PC-3 (cell line): ENCODE measurements at regions not wholly inside any gene's neighbourhood (a gene's known extent, or its start where the extent isn't known, plus 50 kb on each side); places are given as distances from the start of the nearest gene placed in this dataset.

Experiments
- ATAC-seq: fragments of 200-7000 bp; cut with Tn5 transposase; 2 replicates; pipeline ENCODE4 v1.9.1; 2020; ENCODE audit warnings: mild to moderate bottlenecking, moderate library complexity
- BruUV-seq: library from RNA; stranded (reverse); fragments of 400-500 nt; replicated peaks from 2 replicates; lab custom pipeline; 2021; lab: Mats Ljungman, UMichigan
- CTCF ChIA-PET: fragments of 300-600 bp; sonication (Branson Sonifier 250); formaldehyde crosslinking; loops from one replicate; lab custom pipeline; 2022; ENCODE audit warnings: antibody characterized with exemption; lab: Charles Lee
- POLR2A ChIA-PET: fragments of 300-600 bp; sonication (Branson Sonifier 250); formaldehyde crosslinking; loops from one replicate; lab custom pipeline; 2022; ENCODE audit warnings: antibody characterized with exemption; ENCODE audit not compliant: unreplicated experiment; lab: Charles Lee
- DNase-seq: peaks from one replicate; pipeline ENCODE4 v3.0.0-alpha.2; 2015
- H2AFZ ChIP-seq: fragments of 300-600 bp; sonication (generic); 2 replicates; pipeline ENCODE4 v1.6.0; 2016; ENCODE audit warnings: antibody characterized with exemption, low read length
- H3F3A ChIP-seq: fragments of 300-600 bp; sonication (generic); one replicate; pipeline ENCODE4 v1.6.0; 2017; ENCODE audit warnings: antibody characterized with exemption, low read length, control low read depth, mild to moderate bottlenecking; ENCODE audit not compliant: unreplicated experiment
- H3K27ac ChIP-seq: fragments of 300-600 bp; sonication (generic); 2 replicates; pipeline ENCODE4 v1.5.1; 2016; ENCODE audit warnings: mild to moderate bottlenecking, low read length
- H3K27me3 ChIP-seq: fragments of 300-600 bp; sonication (generic); 2 replicates; pipeline ENCODE4 v1.6.1; 2016; ENCODE audit warnings: low read length, mixed read lengths
- H3K36me3 ChIP-seq: fragments of 300-600 bp; sonication (generic); 2 replicates; pipeline ENCODE4 v1.6.1; 2016; ENCODE audit warnings: low read depth, mixed run types, low read length, mixed read lengths
- H3K4me1 ChIP-seq: fragments of 300-600 bp; sonication (generic); 2 replicates; pipeline ENCODE4 v1.5.1; 2016; ENCODE audit warnings: low read length; ENCODE audit not compliant: insufficient read depth
- H3K4me2 ChIP-seq: fragments of 300-600 bp; sonication (generic); 2 replicates; pipeline ENCODE4 v1.6.0; 2016; ENCODE audit warnings: low read length
- H3K4me3 ChIP-seq: fragments of 300-600 bp; sonication (generic); 2 replicates; pipeline ENCODE4 v1.5.1; 2016; ENCODE audit warnings: mild to moderate bottlenecking, low read length, mixed read lengths
- H3K79me2 ChIP-seq: fragments of 300-600 bp; sonication (generic); 2 replicates; pipeline ENCODE4 v1.6.1; 2017; ENCODE audit warnings: low read length, mixed read lengths
- H3K9ac ChIP-seq: fragments of 300-600 bp; sonication (generic); 2 replicates; pipeline ENCODE4 v1.6.0; 2016; ENCODE audit warnings: mild to moderate bottlenecking, low read length
- H3K9me2 ChIP-seq: fragments of 300-600 bp; sonication (generic); replicated peaks from 2 replicates; pipeline ENCODE4 v1.6.1; 2016; ENCODE audit warnings: mixed run types, low read length, mixed read lengths
- H3K9me3 ChIP-seq: fragments of 300-600 bp; sonication (generic); 2 replicates; pipeline ENCODE4 v1.6.1; 2016; ENCODE audit warnings: low read length, mixed read lengths
- H4K20me1 ChIP-seq: fragments of 300-600 bp; sonication (generic); 2 replicates; pipeline ENCODE4 v1.6.1; 2016; ENCODE audit warnings: low read length, mixed read lengths
- CTCF ChIP-seq: fragments of 300-600 bp; sonication (generic); conservative IDR thresholded peaks from 2 replicates; pipeline ENCODE4 v1.5.1; 2017; ENCODE audit warnings: antibody characterized with exemption, low read depth, mild to moderate bottlenecking, low read length
- EZH2 ChIP-seq: fragments of 300-600 bp; sonication (generic); IDR thresholded peaks from one replicate; pipeline ENCODE4 v1.6.1; 2017; ENCODE audit warnings: antibody characterized with exemption, mild to moderate bottlenecking, low read length; ENCODE audit not compliant: unreplicated experiment
- EZH2phosphoT487 ChIP-seq: fragments of 300-600 bp; sonication (generic); IDR thresholded peaks from 2 replicates; pipeline ENCODE4 v1.6.1; 2018; ENCODE audit warnings: mild to moderate bottlenecking, antibody characterized with exemption, low read length, borderline replicate concordance
- intact Hi-C: fragments of 100-400 bp; cut with micrococcal nuclease; formaldehyde crosslinking; loops from 2 replicates; pipeline ENCODE4 v1.9.0; 2023

- Histone ChIP-seq H3K4me3 (no peak overlapping the region), H3K4me1 (no peaks in the 10 kb centered on the region), H3K9ac (no peak overlapping the region), H3K27ac (no peak overlapping the region), H3K27me3 (no peaks in the 10 kb centered on the region), H2AFZ (no peak overlapping the region), H3F3A (no peaks in the 10 kb centered on the region), H3K9me2 (no peaks in the 10 kb centered on the region), H3K9me3 (no peaks in the 10 kb centered on the region), H3K79me2 (no peaks in the 10 kb centered on the region), H3K36me3 (no peaks in the 10 kb centered on the region), H4K20me1 (no peaks in the 10 kb centered on the region), H3K4me2 (no peak overlapping the region)
- ATAC-seq (no peak), DNase-seq (no peak)
- BruUV-seq, result no TSS peak
- intact Hi-C loops, result no loop called here
- CTCF ChIA-PET, result no interaction called here
- POLR2A ChIA-PET, result no interaction called here
- TF ChIP-seq CTCF (no peak), EZH2 (no peak), EZH2phosphoT487 (no peak)
Observed at GRCh38 chr1:242579528-242580235, 55.2 kb upstream of the PLD5 start.
